ENCODE measurements at regions not wholly inside any gene's neighbourhood (a gene's known extent, or its start where the extent isn't known, plus 50 kb on each side); places are given as distances from the start of the nearest gene placed in this dataset.
"Not testable (repeated sequence)": the region's sequence is repeated elsewhere in the genome, so short reads cannot be mapped to it uniquely, and the experiment has no call there.

DNA sequence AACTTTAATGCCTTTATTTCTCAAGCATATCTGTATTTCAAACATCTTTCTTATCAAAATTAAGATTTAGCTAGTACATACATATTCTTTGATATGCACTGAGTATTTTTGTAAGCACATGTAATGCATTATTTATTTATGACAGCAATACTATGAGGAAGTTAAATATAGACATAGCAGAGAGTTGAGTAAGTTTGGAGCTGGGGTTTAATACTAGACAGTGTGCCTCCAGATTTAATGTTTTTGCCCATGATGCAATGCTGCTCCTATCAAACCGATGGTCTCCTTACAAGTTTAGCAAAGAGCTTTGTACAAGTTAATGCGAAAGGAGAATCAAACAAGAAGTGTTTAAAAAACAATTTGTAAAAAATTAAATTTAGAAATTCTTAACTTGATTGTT is 826.6 kb upstream of the MGAT4C start:
- no peak for DNase-seq

DNA sequence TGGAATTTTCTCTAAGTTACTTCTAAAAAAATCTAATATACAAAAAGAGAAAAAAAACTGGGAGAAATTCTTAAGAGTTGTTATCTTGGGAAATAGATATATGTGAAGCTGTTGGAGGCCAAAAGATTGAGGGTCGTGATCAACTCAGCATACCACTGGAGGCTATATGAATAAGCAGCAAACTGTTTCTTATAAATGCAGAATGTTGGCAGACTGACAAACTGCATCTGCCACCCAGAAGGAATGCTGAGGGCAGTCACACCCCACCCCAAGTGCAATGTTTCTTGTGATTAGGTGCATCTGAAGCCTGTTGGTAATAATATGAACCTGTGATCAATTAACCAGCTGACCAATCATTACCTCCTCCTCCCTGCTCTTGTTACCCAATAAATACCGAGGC is 818.6 kb upstream of the MGAT4C start:
- DNase-seq = no peak

DNA sequence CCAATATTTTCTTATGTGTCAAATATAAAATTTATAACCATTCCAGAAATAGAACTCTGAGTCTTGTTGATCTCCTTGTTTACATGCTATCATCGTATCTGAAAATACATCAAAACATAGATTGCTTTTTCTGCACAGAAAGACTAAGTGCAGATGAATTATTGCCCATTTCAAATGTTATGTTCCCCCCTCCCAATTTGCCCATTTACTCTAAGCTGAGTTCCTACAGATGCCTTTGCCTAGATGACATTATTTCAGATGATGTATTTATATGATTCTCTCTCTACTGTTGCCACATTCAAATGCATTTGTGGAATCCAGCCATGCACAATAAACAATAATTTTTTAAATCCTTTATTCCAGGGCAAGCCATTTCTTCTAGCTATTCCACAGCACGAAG is 810.1 kb upstream of the MGAT4C start:
- DNase-seq = no peak

DNA sequence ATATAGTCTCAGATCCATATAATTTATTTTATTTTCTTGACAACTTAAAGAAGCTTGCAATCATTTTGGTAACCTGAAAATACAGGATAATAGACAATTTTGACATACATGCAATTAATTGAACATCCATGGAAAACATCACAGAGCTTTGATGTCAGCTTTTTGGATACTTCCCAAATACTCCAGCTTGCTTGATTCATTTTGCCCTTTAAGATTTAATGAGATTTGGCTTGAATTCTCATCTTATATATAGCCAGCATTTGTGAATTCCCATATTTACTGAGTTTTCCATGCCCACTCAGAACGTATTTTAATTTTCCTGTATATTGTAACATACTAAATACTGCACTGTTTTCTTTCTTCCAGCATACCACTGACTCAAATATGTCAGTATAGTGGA is 803.0 kb upstream of the MGAT4C start:
- no peak for DNase-seq

DNA sequence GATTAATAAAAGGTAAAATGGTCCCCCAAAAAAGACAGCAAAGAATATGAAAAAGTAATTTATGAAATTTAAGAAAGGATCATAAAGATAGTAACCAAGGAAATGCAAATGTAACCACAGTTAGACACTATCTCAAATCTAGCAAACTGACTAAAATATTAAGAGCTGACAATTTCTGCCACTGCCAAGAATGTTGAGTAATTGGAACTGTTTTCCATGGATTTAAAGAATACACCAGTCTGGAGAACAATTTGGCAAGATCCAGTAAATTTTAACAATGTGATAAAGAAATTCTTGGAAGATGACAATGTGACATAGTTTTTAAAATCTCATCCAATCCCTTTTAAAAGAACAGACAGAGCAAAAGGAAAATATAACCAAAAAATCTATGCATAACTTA is 798.0 kb upstream of the MGAT4C start:
- DNase-seq = no peak

DNA sequence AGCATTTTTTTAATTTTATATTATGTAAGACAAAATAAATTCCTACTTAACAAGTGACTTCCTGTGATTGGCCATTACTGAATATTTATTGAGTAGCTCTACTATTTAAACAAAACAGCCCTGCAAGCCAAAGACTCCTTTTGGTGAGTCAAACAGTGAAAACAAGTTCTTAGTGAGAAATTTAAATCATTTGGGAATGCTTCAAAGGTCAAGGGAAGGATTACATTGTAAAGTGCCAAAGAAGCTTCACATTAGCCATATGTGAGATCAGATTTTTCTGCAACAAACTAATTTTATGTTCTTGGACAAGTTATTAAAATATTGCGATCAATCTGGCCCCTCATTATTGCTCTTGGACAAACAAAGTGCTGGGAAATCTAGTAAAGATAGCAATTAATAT is 795.4 kb upstream of the MGAT4C start:
- DNase-seq = no peak

DNA sequence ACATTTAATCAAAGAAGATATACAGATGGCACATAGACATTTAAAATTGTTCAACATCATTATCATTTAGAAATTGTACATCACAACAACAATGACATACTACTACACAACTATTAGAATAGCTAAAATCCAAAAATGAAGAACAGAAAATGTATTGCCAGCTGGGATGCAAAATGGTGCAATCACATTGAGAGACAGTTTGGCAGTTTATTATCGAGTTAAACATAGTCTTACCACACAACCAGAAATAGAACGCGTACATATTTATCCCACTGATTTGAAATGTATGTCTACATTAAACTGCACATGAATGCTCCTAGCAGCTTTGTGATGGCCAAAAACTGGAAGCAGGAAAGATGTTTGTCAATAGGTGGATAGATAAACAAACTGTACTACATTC is 791.5 kb upstream of the MGAT4C start:
- DNase-seq = no peak

DNA sequence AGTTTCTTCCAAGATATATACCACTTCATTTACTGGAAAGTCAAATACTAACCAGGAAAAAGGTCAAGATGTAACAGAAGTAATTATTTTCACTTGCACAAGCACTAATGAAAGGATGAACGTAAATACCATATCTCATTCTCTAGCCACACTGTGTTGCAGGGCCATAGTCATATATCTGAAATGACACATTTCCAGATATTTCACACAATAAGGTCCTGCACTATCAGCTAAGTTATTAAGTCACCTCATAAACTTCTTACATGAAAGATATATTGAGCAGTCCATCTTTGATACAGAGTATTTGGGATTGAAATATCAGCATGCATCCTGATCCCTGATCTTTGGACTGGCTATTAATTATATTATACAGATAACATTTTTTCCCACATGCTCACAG is 783.3 kb upstream of the MGAT4C start:
- no peak for DNase-seq

DNA sequence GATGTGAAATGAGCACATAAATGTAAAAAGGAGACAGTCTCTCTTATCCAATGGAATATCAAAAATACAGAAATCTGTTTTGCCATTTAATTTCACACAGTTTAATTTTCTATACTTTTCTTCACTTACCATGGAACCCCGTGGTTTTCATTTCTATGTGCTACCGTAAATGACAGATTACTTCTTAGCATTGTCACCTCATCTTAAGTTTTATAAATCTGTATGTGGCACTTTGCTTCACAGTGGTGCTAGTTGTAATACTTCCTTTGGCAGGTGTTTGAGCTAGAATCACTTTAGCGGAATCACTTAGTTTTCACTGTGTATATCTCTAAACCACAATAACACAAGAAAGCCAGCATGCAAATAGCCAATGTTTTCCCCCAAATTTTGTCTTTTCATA is 781.9 kb upstream of the MGAT4C start:
- DNase-seq = no peak

DNA sequence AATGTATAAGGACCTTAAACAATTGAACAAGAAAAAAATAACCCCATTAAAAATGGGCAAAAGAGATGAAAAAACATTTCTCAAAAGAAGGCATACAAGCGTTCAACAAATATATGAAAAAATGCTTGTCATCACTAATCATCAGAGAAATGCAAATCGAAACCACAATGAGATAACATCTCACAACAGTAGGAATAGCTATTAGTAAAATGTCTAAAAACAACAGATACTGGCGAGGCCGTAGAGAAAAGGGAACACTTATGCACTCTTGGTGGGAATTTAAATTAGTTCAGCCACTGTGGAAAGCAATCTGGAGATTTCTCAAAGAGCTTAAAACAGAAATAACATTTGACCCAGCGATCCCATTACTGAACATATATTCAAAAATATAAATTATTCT is 769.8 kb upstream of the MGAT4C start:
- DNase-seq = no peak

DNA sequence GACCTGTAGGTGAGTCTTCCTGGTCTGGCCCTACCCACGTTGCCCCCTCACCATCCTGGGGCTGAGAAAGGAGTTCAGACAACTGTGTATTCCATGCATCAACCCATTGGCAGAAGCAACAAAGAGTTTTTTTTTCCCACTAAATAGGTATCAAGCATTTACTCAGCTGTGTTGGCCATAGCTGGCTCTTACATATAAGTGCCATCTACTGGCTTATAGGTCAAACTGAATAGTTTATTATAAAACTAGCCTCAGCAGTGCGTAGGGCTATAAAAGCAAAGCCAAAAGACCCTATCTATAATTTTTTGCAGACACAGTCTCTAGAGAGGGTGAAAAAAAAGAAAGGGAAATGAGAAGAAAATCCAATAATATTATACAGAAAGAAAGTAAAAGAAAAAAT is 765.2 kb upstream of the MGAT4C start:
- DNase-seq = no peak

DNA sequence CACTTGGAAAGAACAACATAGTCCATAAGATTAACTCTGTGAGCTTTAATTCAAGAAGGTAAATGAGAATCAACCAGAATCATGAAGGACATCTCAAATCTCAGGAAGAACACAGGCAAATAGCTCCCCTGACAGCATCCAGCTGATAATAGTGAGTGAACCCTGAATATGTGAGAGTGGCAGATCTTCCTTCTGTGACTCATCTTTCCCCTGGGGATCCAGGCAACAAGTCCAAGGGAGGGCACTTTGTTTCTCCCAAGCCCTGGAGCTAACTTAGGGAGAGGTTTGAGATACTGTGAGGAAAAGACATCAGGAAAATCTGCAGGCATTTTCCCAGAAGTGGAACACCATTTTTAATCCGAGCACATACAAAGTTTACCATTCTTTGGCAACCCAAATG is 763.9 kb upstream of the MGAT4C start:
- DNase-seq = no peak

DNA sequence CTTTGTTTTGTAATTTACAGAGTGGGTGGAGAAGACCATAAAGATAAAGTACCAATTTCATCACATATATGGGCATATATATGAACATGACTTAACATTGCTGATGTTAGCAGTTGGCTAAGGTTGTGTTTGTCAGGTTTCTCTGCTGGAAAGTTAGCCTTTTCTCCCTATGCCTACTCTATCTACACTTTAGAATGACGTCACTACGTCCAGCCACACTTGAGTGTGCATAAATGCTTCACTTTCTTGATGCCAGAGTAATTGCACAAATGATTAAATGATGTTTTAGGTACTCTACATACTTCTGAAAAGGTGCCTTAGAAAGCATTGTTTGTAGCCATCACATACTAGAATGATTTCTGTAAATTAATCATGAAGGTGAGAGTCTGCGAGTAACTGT is 759.2 kb upstream of the MGAT4C start:
- DNase-seq = no peak

DNA sequence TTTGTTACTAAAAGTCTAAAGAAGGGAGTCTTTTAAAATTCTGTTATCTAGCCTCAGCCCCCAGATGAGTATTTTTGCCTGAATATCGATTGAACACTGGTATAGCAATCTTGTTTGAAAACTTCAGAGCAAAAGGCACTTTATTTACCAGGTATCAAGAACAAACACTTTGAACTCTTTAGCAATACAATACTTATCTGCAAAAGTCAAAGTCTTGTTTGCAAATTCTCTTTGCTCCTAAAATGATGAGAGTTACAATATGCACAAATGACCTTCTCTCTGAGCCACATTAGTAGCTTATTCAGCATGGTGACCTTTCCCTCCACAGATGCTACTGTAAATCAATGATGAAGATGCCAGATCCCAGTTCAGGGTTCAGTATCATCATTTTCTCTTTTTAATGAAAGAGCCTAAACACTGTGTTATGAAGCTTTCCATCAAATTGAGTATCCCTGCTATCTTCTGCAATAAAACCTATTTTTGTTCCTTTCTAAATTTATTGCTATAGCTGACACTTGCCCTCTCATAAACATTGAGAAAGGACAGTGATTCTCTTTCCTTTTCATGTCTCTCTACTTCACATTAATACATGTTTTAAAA is 752.7 kb upstream of the MGAT4C start:
- no peak for DNase-seq

DNA sequence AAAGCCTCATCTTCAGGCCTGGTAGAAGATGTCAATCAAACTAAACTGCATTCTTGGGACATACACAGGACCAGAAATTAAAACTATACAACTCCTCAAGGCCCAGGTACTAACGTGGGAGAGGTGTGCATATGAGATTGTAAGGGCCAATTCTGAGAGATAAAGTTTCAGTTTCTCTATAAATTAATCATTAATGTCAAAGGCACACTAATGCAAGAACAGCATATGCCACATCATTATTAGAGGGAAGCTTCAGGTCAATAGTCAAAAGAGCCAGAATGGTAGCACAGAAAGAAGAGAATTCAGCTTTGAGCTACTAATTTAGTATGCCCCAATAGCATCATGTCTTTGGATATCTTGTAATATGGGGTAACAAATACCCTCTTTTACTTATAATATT is 744.9 kb upstream of the MGAT4C start:
- DNase-seq = no peak

DNA sequence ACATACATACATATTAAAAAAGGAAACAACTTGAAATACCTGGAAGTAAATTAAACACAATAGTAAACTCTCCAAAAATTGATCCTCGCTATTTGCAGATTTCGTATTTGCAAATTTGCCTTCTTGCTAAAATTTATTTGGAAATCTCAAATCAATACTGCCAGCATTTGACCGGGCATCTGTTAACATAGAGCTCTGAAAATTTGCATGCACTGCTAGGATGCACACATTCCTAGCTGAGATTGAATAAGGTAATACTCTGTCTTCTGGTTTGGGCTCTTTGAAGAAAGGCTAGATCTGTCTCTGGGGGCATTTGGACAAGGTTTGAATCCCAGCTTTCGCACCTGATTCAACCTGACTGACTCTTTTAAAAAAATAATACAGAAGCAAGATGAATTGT is 729.1 kb upstream of the MGAT4C start:
- no peak for DNase-seq

DNA sequence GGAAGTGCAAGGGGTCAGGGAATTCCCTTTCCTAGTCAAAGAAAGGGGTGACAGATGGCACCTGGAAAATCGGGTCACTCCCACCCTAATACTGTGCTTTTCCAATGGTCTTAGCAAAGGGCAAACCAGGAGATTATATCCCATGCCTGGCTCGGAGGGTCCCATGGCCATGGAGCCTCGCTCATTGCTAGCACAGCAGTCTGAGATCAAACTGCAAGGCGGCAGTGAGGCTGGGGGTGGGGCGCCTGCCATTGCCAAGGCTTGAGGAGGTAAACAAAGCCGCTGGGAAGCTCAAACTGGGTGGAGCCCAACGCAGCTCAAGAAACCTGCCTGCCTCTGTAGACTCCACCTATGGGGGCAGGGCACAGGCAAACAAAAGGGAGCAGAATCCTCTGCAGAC is 714.4 kb upstream of the MGAT4C start:
- DNase-seq = not testable (repeated sequence)

DNA sequence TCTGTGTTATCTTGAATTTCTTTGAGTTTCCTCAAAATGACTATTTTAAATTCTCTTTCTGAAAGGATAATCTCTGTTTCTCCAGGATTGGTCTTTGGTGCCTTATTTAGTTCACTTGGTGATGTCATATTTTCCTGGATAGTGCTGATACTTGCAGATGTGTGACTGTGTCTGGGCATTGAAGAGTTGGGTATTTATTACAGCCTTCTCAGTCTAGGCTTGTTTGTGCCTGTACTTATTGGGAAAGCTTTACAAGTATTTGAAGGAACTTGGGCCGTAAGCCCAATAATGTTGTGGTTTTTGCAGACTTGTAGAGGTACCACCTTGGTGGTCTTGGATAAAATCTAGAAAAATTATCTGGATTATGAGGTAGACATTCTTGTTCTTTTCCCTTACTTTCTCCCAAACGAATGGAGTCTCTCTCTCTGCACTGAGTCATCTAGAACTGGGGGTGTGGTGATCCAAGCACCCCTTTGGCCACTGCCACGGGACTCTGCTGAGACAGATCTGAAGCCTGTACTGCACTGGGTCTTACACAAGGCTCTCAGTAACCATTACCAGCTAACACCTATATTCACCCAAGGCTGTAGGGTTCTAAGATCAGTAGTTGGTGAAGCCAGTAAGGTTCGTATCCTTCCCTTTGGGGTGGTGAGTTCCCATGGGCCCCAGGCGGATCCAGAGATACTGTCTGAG is 703.7 kb upstream of the MGAT4C start:
- no peak for DNase-seq

DNA sequence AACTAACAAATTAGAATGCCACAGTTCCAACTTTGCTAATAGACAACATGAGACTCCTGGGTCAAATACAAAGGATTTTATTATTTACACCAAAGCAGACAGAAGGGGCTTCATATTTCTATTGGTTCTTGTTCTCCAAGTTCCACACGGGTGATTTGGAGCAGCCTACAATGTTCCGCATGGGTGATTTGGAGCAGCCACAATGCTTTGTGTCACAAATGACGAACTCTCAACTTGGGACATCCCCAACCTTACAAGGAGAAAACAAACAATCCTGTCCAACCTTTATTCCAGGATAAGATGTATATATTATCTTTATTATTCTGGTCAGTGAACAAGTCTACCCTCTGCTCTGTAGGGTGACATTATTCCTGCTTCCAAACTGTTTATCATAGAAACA is 694.3 kb upstream of the MGAT4C start:
- no peak for DNase-seq

DNA sequence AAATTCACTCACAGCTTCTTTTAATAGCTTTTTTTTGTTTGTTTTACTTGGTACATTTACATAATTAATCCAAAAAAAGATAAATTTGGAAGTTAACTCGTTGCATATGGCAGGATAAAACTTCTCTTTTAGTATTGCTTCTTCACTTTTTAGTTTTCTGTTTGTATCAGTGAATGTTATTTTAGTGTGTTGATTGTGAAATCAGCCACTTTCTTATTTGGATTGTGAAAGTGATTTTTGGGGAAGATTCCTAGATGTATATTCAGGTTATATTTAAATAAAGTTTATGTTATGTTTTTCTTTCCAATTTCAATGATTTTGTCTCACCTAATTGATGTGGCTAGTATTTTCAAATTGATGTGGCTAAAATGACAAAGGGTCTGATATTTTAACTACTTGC is 693.9 kb upstream of the MGAT4C start:
- DNase-seq = no peak

DNA sequence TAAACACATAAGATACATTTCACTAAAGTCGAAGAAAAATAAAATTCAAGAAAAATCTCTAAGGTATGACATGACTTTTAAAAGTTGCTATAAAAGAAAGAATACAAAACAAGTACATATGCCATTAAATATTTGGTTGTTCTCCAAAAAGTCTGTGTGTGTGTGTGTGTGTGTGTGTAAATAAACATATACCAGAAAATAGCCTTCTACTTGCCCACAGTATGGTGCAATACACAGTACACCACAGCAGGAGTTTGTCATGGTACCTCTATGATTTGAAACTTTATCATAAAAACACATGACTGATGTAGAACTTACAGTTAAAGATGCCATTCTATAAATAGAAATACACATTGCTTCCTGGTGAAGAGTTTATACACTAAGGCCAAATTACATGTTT is 692.7 kb upstream of the MGAT4C start:
- DNase-seq = no peak

DNA sequence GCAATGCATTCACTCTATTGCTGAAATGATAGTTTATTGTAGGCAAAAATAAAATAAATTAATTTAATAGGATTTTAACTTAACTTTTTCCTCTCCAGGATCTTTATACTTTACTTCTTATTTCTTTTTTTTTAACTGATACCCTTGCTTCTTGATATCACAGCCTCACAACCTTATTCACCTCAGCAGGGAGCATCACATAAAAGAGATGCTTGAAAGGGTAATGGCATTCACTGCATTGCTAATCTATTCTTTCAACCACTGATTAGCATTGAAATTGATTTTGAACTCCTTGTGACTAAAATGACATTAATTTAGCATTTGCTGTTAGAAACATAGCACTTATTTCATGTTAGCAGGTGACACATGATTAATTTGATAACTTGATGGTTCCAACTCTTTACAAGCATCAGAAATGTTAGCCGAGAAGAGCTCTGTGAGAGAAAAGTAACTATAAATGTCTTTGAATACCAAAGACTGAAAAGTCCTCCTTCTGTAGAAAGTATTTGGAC is 689.5 kb upstream of the MGAT4C start:
- no peak for DNase-seq

DNA sequence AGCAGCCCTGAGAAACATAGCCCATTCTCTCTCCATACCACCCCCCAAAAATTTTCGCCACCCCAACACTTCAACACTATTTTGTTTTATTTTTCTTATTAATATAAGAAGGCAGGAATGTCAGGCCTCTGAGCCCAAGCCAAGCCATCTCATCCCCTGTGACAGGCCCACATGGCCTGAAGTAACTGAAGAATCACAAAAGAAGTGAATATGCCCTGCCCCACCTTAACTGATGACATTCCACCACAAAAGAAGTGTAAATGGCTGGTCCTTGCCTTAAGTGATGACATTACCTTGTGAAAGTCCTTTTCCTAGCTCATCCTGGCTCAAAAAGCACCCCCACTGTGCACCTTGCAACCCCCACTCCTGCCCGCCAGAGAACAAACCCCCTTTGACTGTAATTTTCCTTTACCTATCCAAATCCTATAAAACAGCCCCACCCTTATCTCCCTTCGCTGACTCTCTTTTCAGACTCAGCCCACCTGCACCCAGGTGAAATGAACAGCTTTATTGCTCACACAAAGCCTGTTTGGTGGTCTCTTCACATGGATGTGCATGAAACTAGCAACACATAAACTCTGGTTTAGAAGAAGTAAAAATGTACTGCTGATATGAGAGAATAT is 688.1 kb upstream of the MGAT4C start:
- not testable (repeated sequence) for DNase-seq

DNA sequence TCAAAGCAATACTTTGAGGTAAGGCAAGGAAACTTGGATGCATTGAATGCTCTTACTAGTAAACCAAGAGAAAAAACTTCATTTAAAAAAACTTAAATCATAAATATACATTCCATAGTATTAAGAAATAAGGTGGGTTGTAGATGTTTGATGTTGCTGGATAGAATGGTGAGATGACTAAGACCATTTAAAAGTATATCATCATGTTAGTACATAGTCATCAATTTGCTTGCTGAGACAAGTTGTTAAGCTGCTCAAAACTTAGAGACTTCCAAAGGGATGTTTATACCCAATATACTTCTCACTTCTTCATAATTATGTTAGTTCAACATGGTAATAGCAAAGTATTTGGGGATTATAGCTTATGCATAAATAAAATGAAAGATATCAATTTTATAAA is 675.5 kb upstream of the MGAT4C start:
- DNase-seq = no peak
